AG04449 (cell line): ENCODE measurements at regions not wholly inside any gene's neighbourhood (a gene's known extent, or its start where the extent isn't known, plus 50 kb on each side); places are given as distances from the start of the nearest gene placed in this dataset.

ENCODE experiments used
- CTCF ChIA-PET: fragments of 350-600 bp; formaldehyde crosslinking; extraction: SDS; loops from one replicate; lab custom pipeline; 2021; ENCODE audit warnings: antibody characterized with exemption; lab: Yijun Ruan, JAX
- POLR2A ChIA-PET: fragments of 400-600, 350-600 bp; formaldehyde crosslinking; extraction: SDS; loops from one replicate; lab custom pipeline; 2020; ENCODE audit warnings: antibody characterized with exemption, inconsistent platforms; lab: Yijun Ruan, JAX
- DNase-seq: peaks from one replicate; pipeline ENCODE4 v3.0.0-alpha.2; 2010; ENCODE audit warnings: low read depth, low spot score
- H3K4me3 ChIP-seq: 2 replicates; pipeline ENCODE4 v1.5.1; 2011; ENCODE audit warnings: low read depth, mild to moderate bottlenecking, control low read depth, low read length
- TF ChIP-seq, protein P1 (sequence below): IDR thresholded peaks from one replicate; pipeline ENCODE4 v1.5.1; 2011; ENCODE audit warnings: mild to moderate bottlenecking, moderate library complexity, low read length, control low read depth, inconsistent platforms; ENCODE audit not compliant: insufficient read depth; ENCODE audit errors: missing control alignments

DNA sequence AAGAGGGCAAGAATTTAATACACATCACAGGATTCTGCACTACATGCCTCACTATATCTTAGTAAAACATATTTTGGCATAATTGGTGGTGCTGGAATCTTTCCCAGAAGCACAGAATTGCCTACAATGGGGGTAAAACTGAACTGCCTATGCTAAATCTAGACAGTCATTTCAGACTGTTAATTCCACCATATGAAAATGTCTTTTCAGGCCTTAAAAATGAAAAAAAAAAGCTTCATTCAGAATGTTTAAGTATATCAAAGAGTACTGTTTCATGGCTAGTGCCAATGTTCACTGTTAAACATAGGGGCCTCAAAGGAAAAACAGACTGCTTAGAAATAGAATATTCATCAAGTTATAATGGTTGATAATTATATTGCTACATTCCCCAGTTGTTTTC, 797.0 kb downstream of the PCDH19 start:
- no peak overlapping the region for H3K4me3 ChIP-seq
- ChIA-PET CTCF (no interaction called here), POLR2A (no interaction called here)
- no peak for DNase-seq
- TF ChIP-seq, protein P1, sequence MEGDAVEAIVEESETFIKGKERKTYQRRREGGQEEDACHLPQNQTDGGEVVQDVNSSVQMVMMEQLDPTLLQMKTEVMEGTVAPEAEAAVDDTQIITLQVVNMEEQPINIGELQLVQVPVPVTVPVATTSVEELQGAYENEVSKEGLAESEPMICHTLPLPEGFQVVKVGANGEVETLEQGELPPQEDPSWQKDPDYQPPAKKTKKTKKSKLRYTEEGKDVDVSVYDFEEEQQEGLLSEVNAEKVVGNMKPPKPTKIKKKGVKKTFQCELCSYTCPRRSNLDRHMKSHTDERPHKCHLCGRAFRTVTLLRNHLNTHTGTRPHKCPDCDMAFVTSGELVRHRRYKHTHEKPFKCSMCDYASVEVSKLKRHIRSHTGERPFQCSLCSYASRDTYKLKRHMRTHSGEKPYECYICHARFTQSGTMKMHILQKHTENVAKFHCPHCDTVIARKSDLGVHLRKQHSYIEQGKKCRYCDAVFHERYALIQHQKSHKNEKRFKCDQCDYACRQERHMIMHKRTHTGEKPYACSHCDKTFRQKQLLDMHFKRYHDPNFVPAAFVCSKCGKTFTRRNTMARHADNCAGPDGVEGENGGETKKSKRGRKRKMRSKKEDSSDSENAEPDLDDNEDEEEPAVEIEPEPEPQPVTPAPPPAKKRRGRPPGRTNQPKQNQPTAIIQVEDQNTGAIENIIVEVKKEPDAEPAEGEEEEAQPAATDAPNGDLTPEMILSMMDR, result no peak

DNA sequence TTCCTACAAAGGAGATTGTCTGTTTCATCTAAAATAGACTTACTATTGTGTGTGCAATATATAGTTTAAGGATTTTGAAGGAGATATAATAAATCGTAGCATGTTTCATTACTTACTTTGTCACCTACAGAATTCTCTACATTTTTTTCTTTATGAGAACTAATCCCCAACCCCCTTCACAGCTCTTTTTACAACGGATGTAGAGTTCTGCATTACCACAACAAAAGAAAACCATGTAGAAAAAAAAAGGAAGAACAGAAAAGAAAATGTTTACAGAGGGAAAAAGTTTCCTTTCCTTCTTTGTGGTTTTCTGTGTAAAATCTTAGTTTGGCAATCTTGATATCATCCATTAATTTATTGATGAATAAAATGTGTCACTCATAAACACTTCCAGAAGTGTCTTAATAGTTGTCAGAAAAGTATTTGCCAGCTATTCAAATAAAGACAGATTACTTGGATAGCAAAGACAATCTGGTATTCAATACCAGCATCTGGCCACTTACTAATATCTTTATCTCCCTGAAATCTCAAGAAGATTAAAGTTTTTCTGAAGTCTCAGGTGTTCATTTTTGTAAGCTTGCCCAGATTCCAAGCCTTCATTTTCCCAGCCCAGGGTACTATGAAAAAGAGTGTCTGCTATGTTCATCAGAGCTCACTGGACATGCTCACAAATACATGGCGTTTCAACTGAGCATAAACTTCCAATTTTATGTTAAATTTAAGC, 806.8 kb downstream of the PCDH19 start:
- DNase-seq, result no peak
- TF ChIP-seq, protein P1, result no peak
- CTCF ChIA-PET, result no interaction called here
- no peak overlapping the region for H3K4me3 ChIP-seq
- POLR2A ChIA-PET, result no interaction called here

DNA sequence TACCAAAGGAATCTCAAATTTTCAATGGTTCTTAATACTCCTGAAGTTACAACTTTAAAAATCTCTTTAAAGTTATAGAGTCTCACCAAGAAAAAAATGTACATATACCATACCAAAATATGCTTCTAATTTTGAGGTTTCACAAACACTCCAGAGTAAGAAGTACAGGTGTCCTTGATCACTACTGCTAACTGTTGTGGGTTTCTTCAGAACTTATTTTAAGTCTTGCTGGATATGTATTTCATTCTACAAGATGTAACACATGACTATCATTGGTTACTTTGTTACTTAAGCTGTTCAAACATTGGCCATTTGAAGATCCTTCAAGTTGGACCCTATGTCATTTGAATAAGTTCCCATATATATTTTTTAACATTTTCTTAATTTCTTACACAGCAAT, 808.0 kb downstream of the PCDH19 start:
- TF ChIP-seq, protein P1, result no peak
- POLR2A ChIA-PET, result no interaction called here
- no peak for DNase-seq
- H3K4me3 ChIP-seq, result no peak overlapping the region
- CTCF ChIA-PET, result no interaction called here

DNA sequence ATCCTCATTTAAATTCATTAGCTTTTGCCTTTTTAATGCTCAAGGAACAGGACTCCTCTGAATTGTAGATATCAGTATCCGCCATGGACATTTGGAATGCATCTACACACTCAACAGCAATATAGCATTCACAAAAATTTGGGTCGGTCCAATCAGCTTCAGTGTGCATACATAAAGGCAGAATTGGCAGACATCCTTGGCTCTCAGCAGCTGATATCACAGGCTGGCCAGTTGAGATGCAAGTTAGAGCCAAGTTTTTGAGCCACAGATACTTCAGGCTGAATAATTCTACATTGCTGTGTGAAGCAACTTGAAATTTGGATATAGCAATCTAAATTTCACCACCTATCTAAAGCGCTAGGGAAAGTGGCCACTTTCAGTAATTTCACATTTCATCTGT, 821.1 kb downstream of the PCDH19 start:
- TF ChIP-seq, protein P1, result no peak
- ChIA-PET POLR2A (no interaction called here), CTCF (no interaction called here)
- DNase-seq, result no peak
- H3K4me3 ChIP-seq, result no peak overlapping the region

DNA sequence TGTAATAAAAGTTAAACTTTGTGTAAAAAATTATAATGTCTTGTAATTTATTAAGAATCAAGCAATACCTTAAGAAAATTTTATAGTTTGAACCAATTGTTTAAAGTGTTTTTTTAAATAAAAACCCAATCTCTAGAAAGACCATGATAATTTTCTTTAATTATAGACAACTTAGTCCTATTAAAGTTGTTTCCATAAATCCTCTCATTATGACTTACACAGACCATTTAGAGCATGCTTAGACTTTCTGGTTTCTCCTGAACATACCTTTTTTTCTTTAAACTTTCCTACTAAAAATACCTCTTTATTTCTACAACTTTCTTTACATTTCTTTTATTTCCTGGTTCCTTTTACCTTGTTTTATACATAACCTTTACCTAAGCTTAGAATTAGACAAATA, 837.4 kb downstream of the PCDH19 start:
- no peak for DNase-seq
- TF ChIP-seq, protein P1, result no peak
- no peak overlapping the region for H3K4me3 ChIP-seq
- ChIA-PET CTCF (no interaction called here), POLR2A (no interaction called here)

DNA sequence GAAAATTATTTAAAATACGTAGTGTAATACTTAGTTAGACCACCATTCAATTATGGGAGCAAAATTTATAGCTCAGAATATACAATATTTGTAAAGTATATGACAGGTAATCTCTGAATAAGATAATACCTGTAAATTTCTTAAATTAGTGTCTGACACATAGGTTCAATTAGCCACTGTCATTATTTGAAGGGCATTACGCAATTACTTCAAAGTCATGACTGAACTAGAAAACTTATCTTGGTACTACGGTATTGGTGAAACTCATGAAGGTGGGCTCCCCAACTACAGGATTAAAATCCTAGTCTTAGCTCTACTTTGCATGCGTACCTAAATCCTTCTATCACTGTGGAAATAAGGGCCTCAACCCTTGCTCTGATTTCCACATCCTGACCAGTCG, 860.7 kb downstream of the PCDH19 start:
- CTCF ChIA-PET, result no interaction called here
- H3K4me3 ChIP-seq, result no peak overlapping the region
- TF ChIP-seq, protein P1, result no peak
- POLR2A ChIA-PET, result no interaction called here
- DNase-seq, result no peak
